ENCODE measurements at regions not wholly inside any gene's neighbourhood (a gene's known extent, or its start where the extent isn't known, plus 50 kb on each side); places are given as distances from the start of the nearest gene placed in this dataset.

- DNase-seq (ENCODE audit: low spot score), result no peak
- no peak for TF ChIP-seq CTCF (IDR thresholded peaks at IDR 0.05; ENCODE audit: extremely low read depth, insufficient read depth, missing control alignments)
- in situ Hi-C loops (cut with MboI; ENCODE audit: low pct_unique_long_range_greater_than_20kb, low sequenced_read_pairs, unreplicated experiment), result no loop called here
These were observed 212.0 kb downstream of the IBTK start for GRCh38 chr6:82035526-82035925.

DNA sequence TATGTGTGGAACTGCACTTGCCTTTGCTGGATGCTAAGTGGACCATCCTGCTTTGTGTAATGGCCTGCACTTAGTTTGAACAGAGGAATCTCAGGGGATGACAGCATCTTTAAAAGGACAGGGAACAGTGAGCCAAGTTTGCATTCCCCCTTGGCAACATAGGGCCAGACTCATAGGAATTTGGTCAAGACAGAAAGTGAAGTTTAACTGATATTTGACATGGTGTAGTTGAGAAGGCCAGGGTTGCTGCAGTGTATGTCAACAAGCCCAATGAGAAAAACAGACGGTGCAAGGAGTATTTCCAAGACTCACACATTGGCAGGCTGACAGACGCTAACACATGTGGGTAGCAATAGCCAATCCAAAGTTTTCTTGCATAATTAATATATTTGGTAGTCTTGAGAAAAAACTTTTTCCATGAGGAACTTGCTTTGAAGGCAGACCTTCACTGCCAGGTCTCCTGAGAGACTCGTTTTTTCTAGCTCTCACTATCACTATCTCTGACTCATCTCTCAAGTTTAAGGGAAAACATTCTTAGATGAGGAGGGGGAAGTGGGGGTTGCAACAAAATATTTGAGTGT, 213.8 kb downstream of the IBTK start:
- in situ Hi-C loops (cut with MboI; ENCODE audit: low pct_unique_long_range_greater_than_20kb, low sequenced_read_pairs, unreplicated experiment), result no loop called here
- no peak for TF ChIP-seq CTCF (IDR thresholded peaks at IDR 0.05; ENCODE audit: extremely low read depth, insufficient read depth, missing control alignments)
- no peak for DNase-seq (ENCODE audit: low spot score)

DNA sequence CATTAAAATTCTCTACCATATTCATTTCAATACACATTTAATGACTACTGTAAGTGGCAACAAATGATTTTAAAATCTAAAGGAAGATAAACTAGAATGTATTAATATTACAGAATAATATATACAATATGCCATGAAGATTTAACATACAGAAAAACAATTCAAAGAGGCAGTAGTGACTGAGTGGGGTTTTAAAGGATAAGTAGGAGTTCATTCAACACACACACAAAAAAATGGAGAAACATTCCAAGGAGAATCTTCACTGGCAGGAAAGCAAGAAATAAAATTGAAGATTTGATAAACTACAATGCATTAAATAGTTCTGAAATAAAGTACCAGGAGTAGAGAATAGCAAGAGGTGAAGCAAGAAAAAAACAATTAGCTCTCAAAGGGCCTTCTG, 215.1 kb downstream of the IBTK start:
- TF ChIP-seq CTCF (IDR thresholded peaks at IDR 0.05; ENCODE audit: extremely low read depth, insufficient read depth, missing control alignments), result no peak
- in situ Hi-C loops (cut with MboI; ENCODE audit: low pct_unique_long_range_greater_than_20kb, low sequenced_read_pairs, unreplicated experiment), result no loop called here
- no peak for DNase-seq (ENCODE audit: low spot score)

DNA sequence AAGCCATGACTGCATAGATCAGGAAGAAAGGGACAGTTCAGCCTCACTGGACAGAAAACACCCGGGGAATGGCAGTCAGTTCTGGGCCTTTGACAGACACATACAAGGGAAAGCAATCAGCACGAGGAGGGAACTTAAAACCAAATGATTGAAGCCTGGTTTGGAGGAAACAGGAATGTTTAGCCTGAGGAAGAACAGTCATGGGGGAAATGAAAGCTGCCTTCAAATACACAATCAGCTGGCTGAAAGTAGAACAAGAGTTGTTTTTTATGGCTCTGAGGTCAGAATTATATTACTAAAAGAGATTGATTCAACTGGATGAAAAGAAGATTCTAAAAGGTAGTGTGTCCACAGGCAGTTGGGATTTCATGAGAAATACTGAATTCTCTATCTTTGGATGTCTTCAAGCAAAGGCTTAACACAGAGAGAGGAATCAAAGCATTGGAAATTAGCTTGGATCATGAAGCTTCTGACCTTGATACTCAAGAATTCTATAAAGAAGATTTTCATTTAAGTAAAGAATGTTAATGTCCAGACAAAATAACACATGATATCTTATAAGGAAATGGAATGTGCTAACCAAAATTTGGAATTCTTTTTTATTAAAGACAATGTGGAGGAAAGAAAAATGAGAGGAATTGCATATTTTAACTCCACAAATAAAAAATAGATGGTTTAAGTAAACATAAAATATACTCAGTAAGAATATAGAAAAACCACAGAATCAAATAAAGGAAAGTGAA, 216.6 kb downstream of the IBTK start:
- no peak for DNase-seq (ENCODE audit: low spot score)
- in situ Hi-C loops (cut with MboI; ENCODE audit: low pct_unique_long_range_greater_than_20kb, low sequenced_read_pairs, unreplicated experiment), result no loop called here
- no peak for TF ChIP-seq CTCF (IDR thresholded peaks at IDR 0.05; ENCODE audit: extremely low read depth, insufficient read depth, missing control alignments)

GRCh38 chr6:82030301-82030700, 217.2 kb downstream of the IBTK start:
- in situ Hi-C loops (cut with MboI; ENCODE audit: low pct_unique_long_range_greater_than_20kb, low sequenced_read_pairs, unreplicated experiment), result no loop called here
- DNase-seq (ENCODE audit: low spot score), result no peak
- no peak for TF ChIP-seq CTCF (IDR thresholded peaks at IDR 0.05; ENCODE audit: extremely low read depth, insufficient read depth, missing control alignments)

DNA sequence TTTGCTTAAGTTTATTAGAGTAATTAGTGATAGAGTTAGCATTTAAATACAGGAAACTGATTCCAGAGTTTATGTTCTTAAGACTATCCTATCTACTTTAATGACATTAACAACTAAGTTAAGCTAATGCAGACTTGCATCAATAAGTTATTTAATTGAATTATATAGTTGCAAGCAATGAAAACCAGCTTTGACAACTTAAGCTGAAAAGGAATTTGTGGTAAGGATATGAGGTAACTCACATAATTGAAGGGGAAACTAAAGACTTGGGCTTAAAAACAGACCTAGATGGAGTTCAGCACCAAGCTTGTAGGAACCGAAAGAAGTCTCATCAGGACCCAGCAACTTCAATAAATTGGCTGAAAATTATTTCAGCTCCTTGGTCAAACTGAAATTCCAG, 222.3 kb downstream of the IBTK start:
- no peak for DNase-seq (ENCODE audit: low spot score)
- in situ Hi-C loops (cut with MboI; ENCODE audit: low pct_unique_long_range_greater_than_20kb, low sequenced_read_pairs, unreplicated experiment), result no loop called here
- no peak for TF ChIP-seq CTCF (IDR thresholded peaks at IDR 0.05; ENCODE audit: extremely low read depth, insufficient read depth, missing control alignments)
